Fibroblast of villous mesenchyme (primary cell): ENCODE measurements at regions not wholly inside any gene's neighbourhood (a gene's known extent, or its start where the extent isn't known, plus 50 kb on each side); places are given as distances from the start of the nearest gene placed in this dataset.
A peak's percentile ranks its signal among the peaks of the same experiment; 100 is the strongest.

Source experiments
- DNase-seq: peaks from one replicate; pipeline ENCODE4 v3.0.0-alpha.2; 2010; ENCODE audit warnings: low read depth
- H3K4me3 ChIP-seq: 2 replicates; pipeline ENCODE4 v1.5.1; 2011; ENCODE audit warnings: low read depth, mild to moderate bottlenecking, low read length
- CTCF ChIP-seq: IDR thresholded peaks from 2 replicates; pipeline ENCODE4 v1.5.1; 2012; ENCODE audit warnings: low read depth, mild to moderate bottlenecking, low read length; ENCODE audit not compliant: insufficient read depth

- peak; percentile 10 for DNase-seq
- no peak for TF ChIP-seq CTCF
- no peak overlapping the region for H3K4me3 ChIP-seq
Observed at GRCh38 chr18:68314403-68314802, 400.5 kb downstream of the TMX3 start.

DNA sequence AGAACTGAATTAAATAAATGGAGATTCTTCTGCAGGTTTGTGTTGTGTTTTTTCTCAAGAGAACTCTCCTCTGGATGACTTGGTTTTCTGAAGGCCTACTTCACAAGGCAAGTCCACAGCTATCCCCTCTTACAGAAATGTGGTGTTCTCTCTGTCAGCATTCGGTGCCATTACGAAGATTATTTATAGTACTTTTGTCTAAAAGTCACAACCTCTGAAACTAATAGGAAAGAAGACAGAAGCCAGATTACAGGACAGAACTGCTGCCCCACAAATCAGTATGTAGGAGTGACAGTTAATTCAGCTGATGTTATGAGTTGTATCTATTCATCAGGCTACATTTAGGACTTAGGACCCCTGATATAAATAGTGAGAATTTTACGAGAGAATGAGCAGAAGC lies 413.5 kb downstream of the TMX3 start:
- TF ChIP-seq CTCF, result no peak
- H3K4me3 ChIP-seq, result no peak overlapping the region
- no peak for DNase-seq

DNA sequence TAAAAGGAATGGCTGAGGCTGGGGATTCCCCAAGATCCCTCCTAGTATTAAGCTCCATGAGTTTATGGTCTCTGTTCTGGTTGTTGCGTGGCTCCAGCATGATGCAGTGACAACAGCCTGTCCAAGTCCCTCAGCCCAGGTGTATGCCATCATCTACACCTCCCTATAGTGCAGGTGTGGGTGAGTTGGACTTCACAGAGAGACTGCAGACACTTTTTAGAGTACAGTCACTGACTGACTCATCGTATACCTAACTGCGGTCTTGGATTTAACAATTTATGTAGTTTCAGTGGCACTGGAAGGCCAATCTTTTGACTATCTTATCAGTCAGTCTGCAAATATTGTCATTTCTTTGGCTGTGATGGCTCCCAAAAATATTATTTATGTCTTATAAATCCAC lies 415.0 kb downstream of the TMX3 start:
- no peak for DNase-seq
- no peak for TF ChIP-seq CTCF
- H3K4me3 ChIP-seq, result no peak overlapping the region

GRCh38 chr18:68298330-68298729 lies 416.6 kb downstream of the TMX3 start:
- no peak for TF ChIP-seq CTCF
- no peak for DNase-seq
- H3K4me3 ChIP-seq, result no peak overlapping the region

DNA sequence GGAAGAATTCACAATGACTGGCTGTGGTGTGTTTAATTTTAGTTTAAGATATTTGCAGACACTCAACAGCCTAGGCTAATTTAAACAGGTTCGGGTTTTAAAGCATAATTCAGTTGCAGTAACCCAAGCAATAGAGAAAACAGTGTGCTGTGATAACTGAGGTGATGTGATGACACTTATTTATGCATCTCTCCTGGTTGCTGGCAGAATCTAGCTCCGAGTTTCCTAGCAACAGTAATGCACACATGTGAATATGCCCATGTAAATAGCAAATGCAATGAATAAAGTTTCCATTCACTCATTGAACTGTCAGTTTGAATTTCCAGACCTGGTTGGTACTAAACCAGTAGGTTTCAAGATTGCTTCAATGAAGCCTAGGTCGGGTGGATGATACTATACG lies 426.5 kb downstream of the TMX3 start:
- no peak for DNase-seq
- no peak overlapping the region for H3K4me3 ChIP-seq
- TF ChIP-seq CTCF, result no peak

- H3K4me3 ChIP-seq, result no peak overlapping the region
- DNase-seq, result no peak
Observed at GRCh38 chr18:68284236-68284780, 430.6 kb downstream of the TMX3 start.

More at GRCh38 chr18:68284236-68284780, 430.6 kb downstream of the TMX3 start:
- TF ChIP-seq CTCF, result no peak
